ENCODE measurements at regions not wholly inside any gene's neighbourhood (a gene's known extent, or its start where the extent isn't known, plus 50 kb on each side); places are given as distances from the start of the nearest gene placed in this dataset.

- no peak for DNase-seq
These were observed 397.4 kb downstream of the C6orf118 start for GRCh38 chr6:164911873-164912580.

- no peak for DNase-seq
These were observed 398.3 kb downstream of the C6orf118 start for GRCh38 chr6:164911151-164911550.

GRCh38 chr6:164906766-164907165 lies 402.6 kb downstream of the C6orf118 start:
- no peak for DNase-seq

- no peak for DNase-seq
These were observed 404.1 kb downstream of the C6orf118 start for GRCh38 chr6:164905311-164905710.

- DNase-seq = no peak
These were observed 411.0 kb downstream of the C6orf118 start for GRCh38 chr6:164898412-164898811.

- DNase-seq = no peak
These were observed 411.7 kb downstream of the C6orf118 start for GRCh38 chr6:164897523-164898235.

- no peak for DNase-seq
These were observed 419.4 kb downstream of the C6orf118 start for GRCh38 chr6:164889980-164890379.

- no peak for DNase-seq
These were observed 421.7 kb downstream of the C6orf118 start for GRCh38 chr6:164887660-164888059.

- no peak for DNase-seq
These were observed 427.2 kb downstream of the C6orf118 start for GRCh38 chr6:164882236-164882635.

- no peak for DNase-seq
These were observed 437.6 kb downstream of the C6orf118 start for GRCh38 chr6:164871783-164872182.

GRCh38 chr6:164870164-164870563 lies 439.2 kb downstream of the C6orf118 start:
- no peak for DNase-seq

GRCh38 chr6:164861967-164862366 lies 447.4 kb downstream of the C6orf118 start:
- DNase-seq = no peak

- DNase-seq = no peak
These were observed 449.6 kb downstream of the C6orf118 start for GRCh38 chr6:164859816-164860215.

- DNase-seq = no peak
These were observed 453.3 kb downstream of the C6orf118 start for GRCh38 chr6:164856138-164856537.

- no peak for DNase-seq
These were observed 454.1 kb downstream of the C6orf118 start for GRCh38 chr6:164855281-164855680.

GRCh38 chr6:164854526-164854925 lies 454.9 kb downstream of the C6orf118 start:
- DNase-seq = no peak

GRCh38 chr6:164845773-164846172 lies 463.6 kb downstream of the C6orf118 start:
- DNase-seq = no peak

GRCh38 chr6:164842085-164842484 lies 467.3 kb downstream of the C6orf118 start:
- DNase-seq = no peak

- no peak for DNase-seq
These were observed 471.3 kb downstream of the C6orf118 start for GRCh38 chr6:164838068-164838615.

- DNase-seq = no peak
These were observed 472.9 kb downstream of the C6orf118 start for GRCh38 chr6:164836486-164836885.

- DNase-seq = no peak
These were observed 477.0 kb downstream of the C6orf118 start for GRCh38 chr6:164832410-164832809.

- DNase-seq = no peak
These were observed 481.9 kb downstream of the C6orf118 start for GRCh38 chr6:164827537-164827936.

- no peak for DNase-seq
These were observed 482.5 kb downstream of the C6orf118 start for GRCh38 chr6:164826831-164827468.

- no peak for DNase-seq
These were observed 484.0 kb downstream of the C6orf118 start for GRCh38 chr6:164825386-164825785.

Data from activated naive CD4-positive, alpha-beta T cell treated with Interleukin-2 at 50 U/mL for 16 hours (primary cell).